NB4 (cell line): ENCODE measurements at regions not wholly inside any gene's neighbourhood (a gene's known extent, or its start where the extent isn't known, plus 50 kb on each side); places are given as distances from the start of the nearest gene placed in this dataset.

Source experiments
- DNase-seq: peaks from one replicate; pipeline ENCODE4 v3.0.0; 2010; ENCODE audit warnings: low read depth
- H3K4me3 ChIP-seq: one replicate; pipeline ENCODE4 v1.5.1; 2011; ENCODE audit warnings: mild to moderate bottlenecking, low read depth, low read length, moderate library complexity
- CTCF ChIP-seq: IDR thresholded peaks from one replicate; pipeline ENCODE4 v1.5.1; 2012; ENCODE audit warnings: low read depth, low read length
- MAX ChIP-seq: IDR thresholded peaks from 2 replicates; pipeline ENCODE4 v1.6.1; 2011; ENCODE audit warnings: low read depth, low read length
- MYC ChIP-seq: IDR thresholded peaks from 2 replicates; pipeline ENCODE4 v1.6.1; 2011; ENCODE audit warnings: low read depth, low read length
- POLR2A ChIP-seq: IDR thresholded peaks from 2 replicates; pipeline ENCODE4 v1.6.1; 2011; ENCODE audit warnings: mild to moderate bottlenecking; ENCODE audit not compliant: insufficient read length; ENCODE audit errors: extremely low read depth

- TF ChIP-seq CTCF = no peak
- no peak for TF ChIP-seq MAX
- no peak for TF ChIP-seq MYC
- TF ChIP-seq POLR2A = no peak
- no peak overlapping the region for H3K4me3 ChIP-seq
- no peak for DNase-seq
These were observed 599.6 kb downstream of the EPM2A start for GRCh38 chr6:145135702-145136101.

GRCh38 chr6:145137425-145137824 is 597.9 kb downstream of the EPM2A start:
- peak; percentile 38 for DNase-seq
- no peak overlapping the region for H3K4me3 ChIP-seq
- TF ChIP-seq MYC (no peak), CTCF (no peak), MAX (no peak), POLR2A (no peak)

- TF ChIP-seq MAX = no peak
- no peak for TF ChIP-seq POLR2A
- no peak for TF ChIP-seq CTCF
- TF ChIP-seq MYC = no peak
- no peak for DNase-seq
- no peak overlapping the region for H3K4me3 ChIP-seq
These were observed 596.7 kb downstream of the EPM2A start for GRCh38 chr6:145138469-145139139.

- TF ChIP-seq MYC (no peak; the same call in 1 of the 2 replicates), CTCF (no peak), MAX (no peak), POLR2A (no peak)
- DNase-seq = peak; percentile 67
- H3K4me3 ChIP-seq = no peak overlapping the region
These were observed 596.0 kb downstream of the EPM2A start for GRCh38 chr6:145139140-145139850.

- TF ChIP-seq MAX = no peak
- no peak for TF ChIP-seq MYC
- TF ChIP-seq CTCF = no peak
- no peak for TF ChIP-seq POLR2A
- no peak for DNase-seq
- no peak overlapping the region for H3K4me3 ChIP-seq
These were observed 595.4 kb downstream of the EPM2A start for GRCh38 chr6:145139895-145140294.
